OCI-LY7 (cell line): ENCODE measurements at regions not wholly inside any gene's neighbourhood (a gene's known extent, or its start where the extent isn't known, plus 50 kb on each side); places are given as distances from the start of the nearest gene placed in this dataset.

Experiments
- BruUV-seq: library from RNA; stranded (reverse); fragments of 400-500 nt; replicated peaks from 2 replicates; lab custom pipeline; 2021; lab: Mats Ljungman, UMichigan
- CTCF ChIA-PET: fragments of 300-600 bp; sonication (Branson Sonifier 250); formaldehyde crosslinking; loops from one replicate; lab custom pipeline; 2022; ENCODE audit warnings: antibody characterized with exemption; ENCODE audit not compliant: unreplicated experiment; lab: Charles Lee
- POLR2A ChIA-PET: fragments of 300-600 bp; sonication (Branson Sonifier 250); formaldehyde crosslinking; loops from one replicate; lab custom pipeline; 2022; ENCODE audit warnings: antibody characterized with exemption; lab: Charles Lee
- DNase-seq: peaks from one replicate; pipeline ENCODE4 v3.0.0-alpha.2; 2015; ENCODE audit warnings: low spot score
- H2AFZ ChIP-seq: fragments of 200-600 bp; sonication (generic), shearing (Covaris generic); 2 replicates; pipeline ENCODE4 v1.6.1; 2014; ENCODE audit warnings: mild to moderate bottlenecking, antibody characterized with exemption, low read length, moderate library complexity
- H3K27ac ChIP-seq: fragments of 200-600 bp; sonication (generic); 2 replicates; pipeline ENCODE4 v1.5.1; 2014; ENCODE audit warnings: mixed run types, low read depth, mild to moderate bottlenecking, moderate library complexity, low read length, inconsistent platforms; ENCODE audit not compliant: poor library complexity, severe bottlenecking
- H3K36me3 ChIP-seq: fragments of 200-600 bp; sonication (generic); 2 replicates; pipeline ENCODE4 v1.6.1; 2014; ENCODE audit warnings: mild to moderate bottlenecking, antibody characterized with exemption, low read length, moderate library complexity, mixed read lengths; ENCODE audit not compliant: insufficient read depth
- H3K4me1 ChIP-seq: fragments of 200-600 bp; sonication (generic); 2 replicates; pipeline ENCODE4 v1.5.1; 2014; ENCODE audit warnings: mild to moderate bottlenecking, low read length; ENCODE audit not compliant: insufficient read depth, poor library complexity, severe bottlenecking
- H3K4me2 ChIP-seq: fragments of 200-600 bp; sonication (generic); 2 replicates; pipeline ENCODE4 v1.6.1; 2014; ENCODE audit warnings: mild to moderate bottlenecking, low read length
- H3K4me3 ChIP-seq: fragments of 200-600 bp; sonication (generic); 2 replicates; pipeline ENCODE4 v1.5.1; 2014; ENCODE audit warnings: mild to moderate bottlenecking, low read depth, low read length; ENCODE audit not compliant: poor library complexity, severe bottlenecking
- H3K79me2 ChIP-seq: fragments of 200-600 bp; sonication (generic); 2 replicates; pipeline ENCODE4 v1.6.1; 2016; ENCODE audit warnings: low read depth, mild to moderate bottlenecking, low read length, moderate library complexity, mixed read lengths; ENCODE audit not compliant: insufficient read depth
- H3K9me2 ChIP-seq: fragments of 200-600 bp; sonication (generic); 2 replicates; pipeline ENCODE4 v1.6.1; 2016; ENCODE audit warnings: mild to moderate bottlenecking, low read length, mixed read lengths; ENCODE audit not compliant: insufficient read depth
- H3K9me3 ChIP-seq: fragments of 200-600 bp; sonication (generic); 2 replicates; pipeline ENCODE4 v1.6.1; 2014; ENCODE audit warnings: mild to moderate bottlenecking, mixed run types, low read length, mixed read lengths
- H4K20me1 ChIP-seq: fragments of 200-600 bp; sonication (generic); 2 replicates; pipeline ENCODE4 v1.6.1; 2014; ENCODE audit warnings: mild to moderate bottlenecking, antibody characterized with exemption, low read length, moderate library complexity, mixed read lengths; ENCODE audit not compliant: insufficient read depth
- EZH2phosphoT487 ChIP-seq: fragments of 200-600 bp; sonication (generic); IDR thresholded peaks from 2 replicates; pipeline ENCODE4 v1.6.1; 2018; ENCODE audit warnings: low read depth, borderline replicate concordance, mild to moderate bottlenecking, mixed run types, antibody characterized with exemption, low read length, moderate library complexity, mixed read lengths
- intact Hi-C: fragments of 100-400 bp; cut with micrococcal nuclease; formaldehyde crosslinking; loops from one replicate; pipeline ENCODE4 v1.10.0; 2022; ENCODE audit not compliant: unreplicated experiment
- TF ChIP-seq, protein P1 (sequence below): fragments of 200-600 bp; sonication (generic); conservative IDR thresholded peaks from 2 replicates; pipeline ENCODE4 v1.5.1; 2014; ENCODE audit warnings: mild to moderate bottlenecking, antibody characterized with exemption, low read length, moderate library complexity, mixed read lengths

DNA sequence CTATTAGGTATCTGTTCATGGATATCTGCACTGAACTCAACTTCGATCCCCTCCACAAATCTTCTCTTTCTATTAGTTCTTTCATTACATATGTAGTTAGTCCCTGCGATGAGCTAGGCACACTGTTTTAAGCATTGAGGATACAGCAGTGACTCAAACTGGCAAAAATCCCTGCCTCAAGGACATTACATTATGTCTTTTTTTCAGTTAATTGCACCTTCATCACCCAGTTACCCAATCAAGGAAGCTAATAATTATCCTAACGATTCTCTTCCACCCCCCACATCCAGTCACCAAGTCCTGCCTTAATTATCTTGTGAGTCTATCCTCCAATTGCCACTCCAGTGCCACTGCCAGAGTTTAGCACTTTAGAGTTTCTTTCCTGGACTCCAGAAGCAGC lies 89.3 kb downstream of the C13orf42 start:
- no TSS peak for BruUV-seq
- DNase-seq, result no peak
- Histone ChIP-seq H3K79me2 (no peaks in the 10 kb centered on the region), H3K9me2 (no peaks in the 10 kb centered on the region), H3K9me3 (no peaks in the 10 kb centered on the region), H3K4me3 (no peak overlapping the region), H3K27ac (no peak overlapping the region), H3K4me1 (no peaks in the 10 kb centered on the region), H3K4me2 (no peak overlapping the region), H4K20me1 (no peaks in the 10 kb centered on the region), H2AFZ (no peak overlapping the region), H3K36me3 (no peaks in the 10 kb centered on the region)
- POLR2A ChIA-PET, result interaction anchor here (0.8 kb wide), 1 partner anchor 15 kb away, joined by 3 read pairs; no protein-coding TSS in a partner anchor
- TF ChIP-seq EZH2phosphoT487, result no peak
- TF ChIP-seq, protein P1, sequence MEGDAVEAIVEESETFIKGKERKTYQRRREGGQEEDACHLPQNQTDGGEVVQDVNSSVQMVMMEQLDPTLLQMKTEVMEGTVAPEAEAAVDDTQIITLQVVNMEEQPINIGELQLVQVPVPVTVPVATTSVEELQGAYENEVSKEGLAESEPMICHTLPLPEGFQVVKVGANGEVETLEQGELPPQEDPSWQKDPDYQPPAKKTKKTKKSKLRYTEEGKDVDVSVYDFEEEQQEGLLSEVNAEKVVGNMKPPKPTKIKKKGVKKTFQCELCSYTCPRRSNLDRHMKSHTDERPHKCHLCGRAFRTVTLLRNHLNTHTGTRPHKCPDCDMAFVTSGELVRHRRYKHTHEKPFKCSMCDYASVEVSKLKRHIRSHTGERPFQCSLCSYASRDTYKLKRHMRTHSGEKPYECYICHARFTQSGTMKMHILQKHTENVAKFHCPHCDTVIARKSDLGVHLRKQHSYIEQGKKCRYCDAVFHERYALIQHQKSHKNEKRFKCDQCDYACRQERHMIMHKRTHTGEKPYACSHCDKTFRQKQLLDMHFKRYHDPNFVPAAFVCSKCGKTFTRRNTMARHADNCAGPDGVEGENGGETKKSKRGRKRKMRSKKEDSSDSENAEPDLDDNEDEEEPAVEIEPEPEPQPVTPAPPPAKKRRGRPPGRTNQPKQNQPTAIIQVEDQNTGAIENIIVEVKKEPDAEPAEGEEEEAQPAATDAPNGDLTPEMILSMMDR, result no peak
- CTCF ChIA-PET, result no interaction called here
- intact Hi-C loops, result no loop called here

DNA sequence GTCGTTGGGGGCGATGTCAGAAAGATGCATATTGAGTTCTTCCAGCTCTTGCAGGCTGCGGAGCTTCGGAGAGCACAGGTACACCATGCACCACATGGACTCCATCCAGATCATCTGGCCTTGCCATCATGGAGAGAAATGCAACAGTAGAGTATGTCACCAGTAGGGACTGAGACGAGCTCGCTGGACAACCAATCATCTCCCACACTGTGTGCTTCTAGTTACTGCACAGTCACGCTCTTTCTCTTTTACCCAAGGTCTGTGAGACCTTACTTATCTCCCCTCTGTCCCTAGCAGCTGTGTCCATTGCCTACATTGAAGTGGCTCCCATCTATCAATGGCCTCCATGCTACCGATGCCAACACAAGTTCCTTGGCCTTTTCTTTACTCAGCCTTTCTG lies 90.5 kb downstream of the C13orf42 start:
- Histone ChIP-seq H3K4me3 (no peak overlapping the region), H4K20me1 (no peaks in the 10 kb centered on the region), H3K79me2 (no peaks in the 10 kb centered on the region), H3K4me2 (no peak overlapping the region), H3K27ac (no peak overlapping the region), H3K9me3 (no peaks in the 10 kb centered on the region), H3K9me2 (no peaks in the 10 kb centered on the region), H3K4me1 (no peaks in the 10 kb centered on the region), H2AFZ (no peak overlapping the region), H3K36me3 (no peaks in the 10 kb centered on the region)
- no peak for DNase-seq
- BruUV-seq, result no TSS peak
- intact Hi-C loops, result no loop called here
- POLR2A ChIA-PET, result no interaction called here
- CTCF ChIA-PET, result no interaction called here
- TF ChIP-seq, protein P1, result no peak
- TF ChIP-seq EZH2phosphoT487, result no peak

DNA sequence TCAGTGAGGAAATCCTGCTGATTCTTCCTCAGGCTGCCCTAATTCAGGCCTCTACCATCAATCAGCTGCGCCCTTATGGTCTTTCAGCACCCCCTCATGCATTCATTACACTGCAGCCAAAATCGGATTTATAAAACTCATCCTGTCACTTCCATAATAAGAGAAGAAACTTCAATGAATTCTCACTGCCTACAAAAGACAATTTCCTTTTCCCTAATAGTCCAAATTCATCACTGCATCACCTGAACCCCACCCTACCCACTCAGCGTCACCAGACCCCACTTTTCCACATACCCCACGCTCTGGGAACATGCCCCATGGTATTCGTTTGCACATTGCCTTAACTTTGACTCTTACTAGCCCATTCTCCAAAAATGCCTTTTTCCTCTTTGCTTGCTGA lies 92.0 kb downstream of the C13orf42 start:
- Histone ChIP-seq H3K27ac (no peak overlapping the region), H3K9me3 (no peaks in the 10 kb centered on the region), H3K4me2 (no peak overlapping the region), H3K4me1 (no peaks in the 10 kb centered on the region), H3K36me3 (no peaks in the 10 kb centered on the region), H3K4me3 (no peak overlapping the region), H2AFZ (no peak overlapping the region), H3K79me2 (no peaks in the 10 kb centered on the region), H4K20me1 (no peaks in the 10 kb centered on the region), H3K9me2 (no peaks in the 10 kb centered on the region)
- ChIA-PET POLR2A (interaction anchor here (1.0 kb wide), 1 partner anchor 10 kb away, joined by 3 read pairs; no protein-coding TSS in a partner anchor), CTCF (no interaction called here)
- no TSS peak for BruUV-seq
- intact Hi-C loops, result no loop called here
- no peak for TF ChIP-seq EZH2phosphoT487
- TF ChIP-seq, protein P1, result no peak
- no peak for DNase-seq
